Astrocyte (in vitro differentiated cells and primary cell): ENCODE measurements at regions not wholly inside any gene's neighbourhood (a gene's known extent, or its start where the extent isn't known, plus 50 kb on each side); places are given as distances from the start of the nearest gene placed in this dataset.

Experiments used
- DNase-seq: peaks from one replicate; pipeline ENCODE4 v3.0.0-alpha.2; 2010; ENCODE audit warnings: low read depth
- FAIRE-seq: peaks from 2 replicates; lab custom pipeline; 2011; peaks lifted over from hg19 to GRCh38; lab: Jason Lieb, UNC
- H2AFZ ChIP-seq: 2 replicates; pipeline ENCODE4 v1.6.0; 2012; ENCODE audit warnings: low read depth, low read length, inconsistent platforms
- H3K27ac ChIP-seq: 2 replicates; pipeline ENCODE4 v1.5.1; 2011; ENCODE audit warnings: low read depth, low read length, inconsistent platforms
- H3K27me3 ChIP-seq: 2 replicates; pipeline ENCODE4 v1.6.0; 2011; ENCODE audit warnings: low read length, inconsistent platforms; ENCODE audit not compliant: insufficient read depth
- H3K36me3 ChIP-seq: 2 replicates; pipeline ENCODE4 v1.5.1; 2011; ENCODE audit warnings: low read length, inconsistent platforms; ENCODE audit not compliant: insufficient read depth
- H3K4me1 ChIP-seq: 2 replicates; pipeline ENCODE4 v1.5.1; 2011; ENCODE audit warnings: low read length, inconsistent platforms; ENCODE audit not compliant: insufficient read depth
- H3K4me2 ChIP-seq: 2 replicates; pipeline ENCODE4 v1.6.0; 2012; ENCODE audit warnings: low read length, inconsistent platforms
- H3K4me3 ChIP-seq: 2 replicates; pipeline ENCODE4 v1.5.1; 2011; ENCODE audit warnings: low read depth, mild to moderate bottlenecking, low read length, inconsistent platforms; ENCODE audit not compliant: insufficient read depth
- H3K79me2 ChIP-seq: 2 replicates; pipeline ENCODE4 v1.6.0; 2012; ENCODE audit warnings: mild to moderate bottlenecking, low read length, inconsistent platforms; ENCODE audit not compliant: insufficient read depth
- H3K9ac ChIP-seq: 2 replicates; pipeline ENCODE4 v1.6.0; 2012; ENCODE audit warnings: mild to moderate bottlenecking, low read length, inconsistent platforms
- H3K9me3 ChIP-seq: 2 replicates; pipeline ENCODE4 v1.5.1; 2012; ENCODE audit warnings: low read depth, mild to moderate bottlenecking, low read length, inconsistent platforms; ENCODE audit not compliant: insufficient read depth
- H4K20me1 ChIP-seq: 2 replicates; pipeline ENCODE4 v1.6.0; 2012; ENCODE audit warnings: low read length, inconsistent platforms; ENCODE audit not compliant: insufficient read depth
- H3K27ac Mint-ChIP-seq: one replicate; pipeline ENCODE4 v1.8.0; 2021; ENCODE audit warnings: mild to moderate bottlenecking, mixed read lengths; ENCODE audit not compliant: unreplicated experiment
- H3K27me3 Mint-ChIP-seq: one replicate; pipeline ENCODE4 v1.8.0; 2021; ENCODE audit warnings: low read depth, mixed read lengths; ENCODE audit not compliant: unreplicated experiment
- H3K36me3 Mint-ChIP-seq: one replicate; pipeline ENCODE4 v1.8.0; 2021; ENCODE audit warnings: low read depth, mixed read lengths; ENCODE audit not compliant: unreplicated experiment
- H3K4me1 Mint-ChIP-seq: one replicate; pipeline ENCODE4 v1.8.0; 2021; ENCODE audit warnings: low read depth, mixed read lengths; ENCODE audit not compliant: unreplicated experiment
- H3K4me3 Mint-ChIP-seq: one replicate; pipeline ENCODE4 v1.8.0; 2021; ENCODE audit warnings: mild to moderate bottlenecking, moderate library complexity, mixed read lengths; ENCODE audit not compliant: unreplicated experiment
- H3K9me3 Mint-ChIP-seq: one replicate; pipeline ENCODE4 v1.8.0; 2021; ENCODE audit warnings: mild to moderate bottlenecking, mixed read lengths; ENCODE audit not compliant: unreplicated experiment
- CTCF ChIP-seq: IDR thresholded peaks from 2 replicates; pipeline ENCODE4 v1.5.1; 2011; ENCODE audit warnings: low read depth, mild to moderate bottlenecking, inconsistent platforms, low read length, moderate library complexity; ENCODE audit not compliant: insufficient read depth
- EZH2 ChIP-seq: IDR thresholded peaks from 2 replicates; pipeline ENCODE4 v1.6.1; 2012; ENCODE audit warnings: mild to moderate bottlenecking, low read length, inconsistent platforms; ENCODE audit not compliant: insufficient read depth

GRCh38 chr6:43931201-43931600 lies 161.2 kb downstream of the VEGFA start:
- H2AFZ ChIP-seq: no peak overlapping the region
- H3K79me2 ChIP-seq: no peaks in the 10 kb centered on the region

GRCh38 chr6:43930440-43931154 lies 160.6 kb downstream of the VEGFA start:
- no peaks in the 10 kb centered on the region for H3K36me3 Mint-ChIP-seq
- peaks cover 3% of the 10 kb centered on the region for H3K9me3 Mint-ChIP-seq
- H3K79me2 ChIP-seq: no peaks in the 10 kb centered on the region
- H3K36me3 ChIP-seq: no peaks in the 10 kb centered on the region
- no peaks in the 10 kb centered on the region for H4K20me1 ChIP-seq
- no peak overlapping the region for H3K27ac Mint-ChIP-seq
- peaks cover 16% of the 10 kb centered on the region for H3K4me1 ChIP-seq
- H3K9ac ChIP-seq: no peak overlapping the region
- peaks cover 19% of the 10 kb centered on the region for H3K4me1 Mint-ChIP-seq
- DNase-seq (no peak), FAIRE-seq (no peak)
- H3K9me3 ChIP-seq: no peaks in the 10 kb centered on the region
- H3K4me3 ChIP-seq: no peak overlapping the region
- H3K27me3 ChIP-seq: no peaks in the 10 kb centered on the region
- H3K4me2 ChIP-seq: no peak overlapping the region
- H3K4me3 Mint-ChIP-seq: no peak overlapping the region
- H3K27ac ChIP-seq: no peak overlapping the region
- no peak overlapping the region for H2AFZ ChIP-seq
- peaks cover 48% of the 10 kb centered on the region for H3K27me3 Mint-ChIP-seq
- TF ChIP-seq CTCF: no peak
- TF ChIP-seq EZH2: no peak

More at GRCh38 chr6:43931201-43931600, 161.2 kb downstream of the VEGFA start:
- H3K4me3 ChIP-seq: no peak overlapping the region
- H3K4me2 ChIP-seq: no peak overlapping the region
- no peak for DNase-seq
- peaks cover 19% of the 10 kb centered on the region for H3K4me1 Mint-ChIP-seq
- no peaks in the 10 kb centered on the region for H3K27me3 ChIP-seq
- TF ChIP-seq CTCF (no peak), EZH2 (no peak)
- no peaks in the 10 kb centered on the region for H3K9me3 ChIP-seq
- H3K9me3 Mint-ChIP-seq: peaks cover 3% of the 10 kb centered on the region
- FAIRE-seq: no peak
- H3K27me3 Mint-ChIP-seq: peaks cover 54% of the 10 kb centered on the region
- no peak overlapping the region for H3K27ac Mint-ChIP-seq
- no peak overlapping the region for H3K27ac ChIP-seq
- H3K36me3 Mint-ChIP-seq: no peaks in the 10 kb centered on the region
- no peak overlapping the region for H3K4me3 Mint-ChIP-seq
- H4K20me1 ChIP-seq: no peaks in the 10 kb centered on the region
- no peaks in the 10 kb centered on the region for H3K36me3 ChIP-seq
- H3K9ac ChIP-seq: no peak overlapping the region
- peaks cover 15% of the 10 kb centered on the region for H3K4me1 ChIP-seq

- FAIRE-seq (no peak), DNase-seq (no peak)
- Histone ChIP-seq H3K9me3 (no peaks in the 10 kb centered on the region), H4K20me1 (no peaks in the 10 kb centered on the region), H3K4me3 (no peak overlapping the region), H3K36me3 (no peaks in the 10 kb centered on the region), H2AFZ (no peak overlapping the region), H3K9ac (no peak overlapping the region), H3K27me3 (no peaks in the 10 kb centered on the region), H3K79me2 (no peaks in the 10 kb centered on the region), H3K4me1 (peaks cover 19% of the 10 kb centered on the region), H3K27ac (no peak overlapping the region), H3K4me2 (no peak overlapping the region)
- no peak overlapping the region for H3K27ac Mint-ChIP-seq
- TF ChIP-seq CTCF (no peak), EZH2 (no peak)
- H3K4me3 Mint-ChIP-seq: no peak overlapping the region
- H3K9me3 Mint-ChIP-seq: peaks cover 3% of the 10 kb centered on the region
- peaks cover 19% of the 10 kb centered on the region for H3K4me1 Mint-ChIP-seq
- H3K36me3 Mint-ChIP-seq: no peaks in the 10 kb centered on the region
- peaks cover 37% of the 10 kb centered on the region for H3K27me3 Mint-ChIP-seq
These were observed 159.5 kb downstream of the VEGFA start for GRCh38 chr6:43929511-43929910.
